HEK293T (cell line): ENCODE measurements at regions not wholly inside any gene's neighbourhood (a gene's known extent, or its start where the extent isn't known, plus 50 kb on each side); places are given as distances from the start of the nearest gene placed in this dataset.

Source experiments
- CTCF ChIA-PET: fragments of 350-600 bp; formaldehyde crosslinking; extraction: SDS; loops from one replicate; lab custom pipeline; 2021; ENCODE audit warnings: antibody characterized with exemption, inconsistent platforms; lab: Yijun Ruan, JAX
- POLR2A ChIA-PET: fragments of 350-600 bp; formaldehyde crosslinking; extraction: SDS; loops from one replicate; lab custom pipeline; 2020; ENCODE audit warnings: antibody characterized with exemption, inconsistent platforms; lab: Yijun Ruan, JAX
- DNase-seq: peaks from one replicate; pipeline ENCODE4 v3.0.0; 2012; ENCODE audit warnings: mixed read lengths; ENCODE audit errors: extremely low spot score
- ARNT ChIP-seq: fragments of 450-650 bp; IDR thresholded peaks from 2 replicates; pipeline ENCODE4 v1.6.1; 2017; ENCODE audit warnings: mild to moderate bottlenecking
- BHLHE40 ChIP-seq: fragments of 450-650 bp; IDR thresholded peaks from 2 replicates; pipeline ENCODE4 v1.6.1; 2016; ENCODE audit warnings: mild to moderate bottlenecking, moderate library complexity, borderline replicate concordance
- CTBP1 ChIP-seq: fragments of 450-650 bp; IDR thresholded peaks from 2 replicates; pipeline ENCODE4 v1.6.1; 2016; ENCODE audit warnings: borderline replicate concordance
- ELF4 ChIP-seq: fragments of 450-650 bp; IDR thresholded peaks from 2 replicates; pipeline ENCODE4 v1.6.1; 2017; ENCODE audit warnings: antibody characterized with exemption
- FOXA1 ChIP-seq: fragments of 450-650 bp; IDR thresholded peaks from 2 replicates; pipeline ENCODE4 v1.6.1; 2016; ENCODE audit warnings: mild to moderate bottlenecking
- FOXK2 ChIP-seq: fragments of 450-650 bp; IDR thresholded peaks from 2 replicates; pipeline ENCODE4 v1.6.1; 2016; ENCODE audit warnings: mild to moderate bottlenecking
- FOXM1 ChIP-seq: fragments of 450-650 bp; IDR thresholded peaks from 2 replicates; pipeline ENCODE4 v1.6.1; 2017; ENCODE audit warnings: mild to moderate bottlenecking, borderline replicate concordance
- HDGF ChIP-seq: fragments of 450-650 bp; IDR thresholded peaks from 2 replicates; pipeline ENCODE4 v1.6.1; 2017; ENCODE audit warnings: antibody characterized with exemption, borderline replicate concordance
- L3MBTL2 ChIP-seq: fragments of 450-650 bp; conservative IDR thresholded peaks from 2 replicates; pipeline ENCODE4 v1.6.1; 2016; ENCODE audit warnings: mild to moderate bottlenecking
- LEF1 ChIP-seq: fragments of 450-650 bp; IDR thresholded peaks from 2 replicates; pipeline ENCODE4 v1.6.1; 2017; ENCODE audit warnings: mild to moderate bottlenecking, borderline replicate concordance
- NFRKB ChIP-seq: fragments of 450-650 bp; IDR thresholded peaks from 2 replicates; pipeline ENCODE4 v1.6.1; 2016; ENCODE audit warnings: mild to moderate bottlenecking, moderate library complexity
- PKNOX1 ChIP-seq: fragments of 450-650 bp; IDR thresholded peaks from 2 replicates; pipeline ENCODE4 v1.6.1; 2016
- SP1 ChIP-seq: fragments of 450-650 bp; IDR thresholded peaks from 2 replicates; pipeline ENCODE4 v1.6.1; 2017
- SUZ12 ChIP-seq: fragments of 450-650 bp; IDR thresholded peaks from 2 replicates; pipeline ENCODE4 v1.6.1; 2016; ENCODE audit warnings: mild to moderate bottlenecking
- TARDBP ChIP-seq: fragments of 450-650 bp; IDR thresholded peaks from 2 replicates; pipeline ENCODE4 v1.6.1; 2016
- ZNF384 ChIP-seq: fragments of 450-650 bp; IDR thresholded peaks from 2 replicates; pipeline ENCODE4 v1.6.1; 2016

GRCh38 chr5:87069974-87070608, 197.6 kb upstream of the RASA1 start:
- TF ChIP-seq ARNT (no peak), ELF4 (no peak), LEF1 (no peak), SUZ12 (no peak), CTBP1 (no peak), PKNOX1 (no peak), FOXK2 (no peak), FOXA1 (no peak), SP1 (no peak), NFRKB (no peak), BHLHE40 (no peak), TARDBP (no peak), HDGF (no peak), L3MBTL2 (no peak), FOXM1 (no peak), ZNF384 (no peak)
- DNase-seq = no peak
- ChIA-PET POLR2A (no interaction called here), CTCF (no interaction called here)

GRCh38 chr5:87074072-87074471, 193.6 kb upstream of the RASA1 start:
- TF ChIP-seq L3MBTL2 = no peak
- no peak for TF ChIP-seq NFRKB
- no peak for TF ChIP-seq SP1
- TF ChIP-seq ELF4 = no peak
- no peak for TF ChIP-seq ZNF384
- TF ChIP-seq FOXK2 = no peak
- no peak for TF ChIP-seq FOXM1
- TF ChIP-seq FOXA1 = no peak
- no peak for TF ChIP-seq LEF1
- no peak for TF ChIP-seq PKNOX1
- TF ChIP-seq CTBP1 = no peak
- TF ChIP-seq TARDBP = no peak
- TF ChIP-seq BHLHE40 = no peak
- TF ChIP-seq SUZ12 = no peak
- TF ChIP-seq HDGF = no peak
- ChIA-PET POLR2A (no interaction called here), CTCF (no interaction called here)
- no peak for DNase-seq

- POLR2A ChIA-PET = no interaction called here
- CTCF ChIA-PET = no interaction called here
- no peak for DNase-seq
- TF ChIP-seq CTBP1 (no peak), PKNOX1 (no peak), SUZ12 (no peak), ZNF384 (no peak)
These were observed 192.6 kb upstream of the RASA1 start for GRCh38 chr5:87074934-87075541.

- no peak for DNase-seq
- TF ChIP-seq L3MBTL2 (no peak), NFRKB (no peak), CTBP1 (no peak), SUZ12 (no peak)
- ChIA-PET POLR2A (no interaction called here), CTCF (no interaction called here)
These were observed 191.3 kb upstream of the RASA1 start for GRCh38 chr5:87076411-87076810.

GRCh38 chr5:87076931-87077330, 190.8 kb upstream of the RASA1 start:
- ChIA-PET POLR2A (no interaction called here), CTCF (no interaction called here)
- DNase-seq = no peak
- TF ChIP-seq LEF1 (no peak), NFRKB (no peak), TARDBP (no peak), FOXA1 (no peak), FOXK2 (no peak)

- ChIA-PET CTCF (no interaction called here), POLR2A (no interaction called here)
- DNase-seq = no peak
- no peak for TF ChIP-seq HDGF
- no peak for TF ChIP-seq NFRKB
- TF ChIP-seq ARNT = no peak
- TF ChIP-seq CTBP1 = no peak
- no peak for TF ChIP-seq FOXM1
These were observed 188.5 kb upstream of the RASA1 start for GRCh38 chr5:87079219-87079618.

- no peak for DNase-seq
- POLR2A ChIA-PET = no interaction called here
- CTCF ChIA-PET = no interaction called here
- TF ChIP-seq FOXA1 = no peak
- TF ChIP-seq SUZ12 = no peak
- TF ChIP-seq NFRKB = no peak
- no peak for TF ChIP-seq LEF1
- TF ChIP-seq FOXK2 = no peak
- no peak for TF ChIP-seq ELF4
- no peak for TF ChIP-seq FOXM1
- TF ChIP-seq TARDBP = no peak
- no peak for TF ChIP-seq ZNF384
- TF ChIP-seq L3MBTL2 = no peak
- TF ChIP-seq PKNOX1 = no peak
These were observed 186.7 kb upstream of the RASA1 start for GRCh38 chr5:87081016-87081415.
